Astrocyte (in vitro differentiated cells and primary cell): ENCODE measurements at regions not wholly inside any gene's neighbourhood (a gene's known extent, or its start where the extent isn't known, plus 50 kb on each side); places are given as distances from the start of the nearest gene placed in this dataset.

Experiments used
- CTCF ChIP-seq: IDR thresholded peaks from 2 replicates; pipeline ENCODE4 v1.5.1; 2011; ENCODE audit warnings: low read depth, mild to moderate bottlenecking, inconsistent platforms, low read length, moderate library complexity; ENCODE audit not compliant: insufficient read depth
- EZH2 ChIP-seq: IDR thresholded peaks from 2 replicates; pipeline ENCODE4 v1.6.1; 2012; ENCODE audit warnings: mild to moderate bottlenecking, low read length, inconsistent platforms; ENCODE audit not compliant: insufficient read depth

GRCh38 chr4:62460329-62460728, 1260.2 kb downstream of the ADGRL3 start:
- no peak for TF ChIP-seq EZH2
- no peak for TF ChIP-seq CTCF
